ENCODE measurements at regions not wholly inside any gene's neighbourhood (a gene's known extent, or its start where the extent isn't known, plus 50 kb on each side); places are given as distances from the start of the nearest gene placed in this dataset.

DNA sequence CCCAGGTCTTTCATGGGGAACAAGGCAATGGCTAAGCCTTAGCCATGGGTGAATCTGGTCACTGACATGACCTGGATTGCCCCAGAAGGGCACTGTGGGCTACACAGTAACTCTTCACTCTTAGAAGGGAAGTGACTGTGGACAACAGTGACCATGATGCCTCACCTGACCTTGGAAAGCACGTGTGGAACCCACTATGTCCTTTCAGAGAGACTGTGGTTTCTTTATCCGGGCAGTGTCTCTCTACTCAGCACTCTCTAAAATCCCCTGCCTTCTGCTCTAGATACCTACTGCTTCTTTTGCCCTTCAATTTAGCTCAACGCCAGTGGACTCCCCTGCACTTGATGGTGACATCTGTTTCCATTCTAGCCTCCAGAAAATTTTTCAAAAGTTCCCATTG, 66.1 kb upstream of the ANKFN1 start:
- H3K36me3 Mint-ChIP-seq (ENCODE audit: insufficient read depth in 2 of 2): peaks cover 0 to 2% of the 10 kb centered on the region in 2 donors
- H3K4me3 Mint-ChIP-seq: no peak overlapping the region
- H3K27ac Mint-ChIP-seq: no peak overlapping the region
- no peak for ATAC-seq (replicated peaks in 1 of 2)
- H3K4me1 Mint-ChIP-seq (ENCODE audit: low read depth): no peaks in the 10 kb centered on the region
- DNase-seq: no peak
- peaks cover 7% of the 10 kb centered on the region for H3K27me3 Mint-ChIP-seq (ENCODE audit: low read depth)
- H3K9me3 Mint-ChIP-seq: peaks cover 2 to 5% of the 10 kb centered on the region in 2 donors

DNA sequence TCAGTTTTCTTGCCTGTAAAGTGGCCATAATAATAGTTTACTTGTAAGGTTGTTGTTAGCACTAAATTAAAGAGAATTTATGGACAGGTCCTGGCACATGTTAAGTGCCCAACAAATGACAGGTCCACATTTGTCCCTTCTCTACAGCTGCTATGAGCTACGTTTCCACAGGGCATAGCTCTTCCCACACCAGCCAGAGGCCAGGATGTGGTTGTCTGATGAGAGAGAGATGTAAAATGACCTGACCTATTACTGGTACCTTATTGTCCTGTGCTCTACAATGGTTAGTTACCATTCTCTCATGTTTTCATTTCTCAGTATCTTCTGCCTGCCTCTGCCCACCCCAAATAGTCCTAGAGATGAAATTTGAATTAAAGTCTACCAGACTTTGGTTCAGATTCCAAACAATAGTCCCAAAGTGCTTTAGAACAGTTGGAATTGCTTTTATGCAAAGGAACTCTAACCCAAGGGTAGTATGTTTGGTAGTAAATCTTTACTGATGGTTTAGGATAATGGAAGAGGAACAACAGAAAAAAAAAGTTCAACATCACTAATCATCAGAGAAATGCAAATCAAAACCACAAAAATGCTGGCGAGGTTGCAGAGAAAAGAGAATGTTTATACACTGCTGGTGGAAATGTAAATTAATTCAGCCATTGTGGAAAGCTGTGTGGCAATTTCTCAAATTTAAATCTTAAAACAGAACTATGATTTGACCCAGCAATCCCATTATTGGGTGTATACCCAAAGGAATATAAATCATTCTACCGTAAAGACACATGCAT, 57.1 kb upstream of the ANKFN1 start:
- Mint-ChIP-seq H3K36me3 (ENCODE audit: insufficient read depth in 2 of 2) (no peaks in the 10 kb centered on the region), H3K4me3 (no peak overlapping the region), H3K27ac (no peak overlapping the region), H3K4me1 (ENCODE audit: low read depth) (no peaks in the 10 kb centered on the region), H3K27me3 (ENCODE audit: low read depth) (peaks cover 26% of the 10 kb centered on the region), H3K9me3 (peaks cover 0 to 4% of the 10 kb centered on the region in 2 donors)
- ATAC-seq (replicated peaks in 1 of 2) (no peak), DNase-seq (no peak)

DNA sequence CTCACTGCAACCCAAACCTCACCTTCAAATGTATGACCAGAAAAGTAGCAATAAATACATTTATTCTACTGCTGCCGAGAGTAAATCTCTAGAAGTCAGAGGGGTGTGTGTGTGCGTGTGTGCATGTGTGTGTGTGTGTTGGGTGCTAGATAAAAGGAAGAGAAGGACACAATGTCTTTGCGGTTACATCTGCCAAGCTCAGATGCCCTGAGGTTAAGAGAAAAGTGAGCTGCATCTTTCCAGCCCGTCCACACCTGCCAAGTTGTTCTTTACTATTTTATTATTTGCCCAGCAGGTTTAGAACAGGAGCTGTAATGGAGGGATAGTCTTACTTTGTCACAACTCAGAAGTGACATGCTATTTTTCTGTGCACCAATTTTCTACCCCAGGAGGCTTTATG, 54.5 kb upstream of the ANKFN1 start:
- no peak overlapping the region for H3K27ac Mint-ChIP-seq
- peaks cover 26% of the 10 kb centered on the region for H3K27me3 Mint-ChIP-seq (ENCODE audit: low read depth)
- no peak for ATAC-seq (replicated peaks in 1 of 2)
- peaks cover 0 to 4% of the 10 kb centered on the region in 2 donors for H3K9me3 Mint-ChIP-seq
- H3K4me3 Mint-ChIP-seq: no peak overlapping the region
- no peak for DNase-seq
- no peaks in the 10 kb centered on the region for H3K36me3 Mint-ChIP-seq (ENCODE audit: insufficient read depth in 2 of 2)
- H3K4me1 Mint-ChIP-seq (ENCODE audit: low read depth): no peaks in the 10 kb centered on the region

DNA sequence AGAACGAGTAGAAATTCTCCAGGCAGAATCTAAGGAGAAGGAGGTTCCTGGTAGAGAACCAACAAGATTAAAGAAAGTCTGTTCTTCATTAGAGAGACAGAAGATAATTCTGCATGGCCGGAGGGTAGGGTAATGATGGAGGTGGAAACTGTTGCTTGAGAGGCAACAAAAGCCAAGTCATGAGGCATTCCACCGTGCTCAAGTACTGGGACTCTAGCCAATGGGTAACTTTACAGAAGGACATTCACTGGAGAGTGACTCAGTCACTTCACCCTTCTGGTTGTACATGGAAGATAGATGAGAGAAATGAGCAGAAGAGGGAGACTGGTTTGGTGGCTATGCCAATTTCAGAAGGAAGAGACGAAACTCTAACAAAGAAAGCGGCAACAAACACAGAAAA, 53.6 kb upstream of the ANKFN1 start:
- no peak for ATAC-seq (replicated peaks in 1 of 2)

More for the DNA sequence above, 53.6 kb upstream of the ANKFN1 start:
- Mint-ChIP-seq H3K4me3 (no peak overlapping the region), H3K27me3 (ENCODE audit: low read depth) (peaks cover 27% of the 10 kb centered on the region), H3K9me3 (peaks cover 0 to 4% of the 10 kb centered on the region in 2 donors), H3K4me1 (ENCODE audit: low read depth) (no peaks in the 10 kb centered on the region), H3K27ac (no peak overlapping the region), H3K36me3 (ENCODE audit: insufficient read depth in 2 of 2) (no peaks in the 10 kb centered on the region)
- no peak for DNase-seq

Data from activated T-cell treated with anti-CD3 and anti-CD28 coated beads, Interleukin-2, amount 50 U/mL, for 72 hours (primary cell).